ENCODE measurements at regions not wholly inside any gene's neighbourhood (a gene's known extent, or its start where the extent isn't known, plus 50 kb on each side); places are given as distances from the start of the nearest gene placed in this dataset.

DNA sequence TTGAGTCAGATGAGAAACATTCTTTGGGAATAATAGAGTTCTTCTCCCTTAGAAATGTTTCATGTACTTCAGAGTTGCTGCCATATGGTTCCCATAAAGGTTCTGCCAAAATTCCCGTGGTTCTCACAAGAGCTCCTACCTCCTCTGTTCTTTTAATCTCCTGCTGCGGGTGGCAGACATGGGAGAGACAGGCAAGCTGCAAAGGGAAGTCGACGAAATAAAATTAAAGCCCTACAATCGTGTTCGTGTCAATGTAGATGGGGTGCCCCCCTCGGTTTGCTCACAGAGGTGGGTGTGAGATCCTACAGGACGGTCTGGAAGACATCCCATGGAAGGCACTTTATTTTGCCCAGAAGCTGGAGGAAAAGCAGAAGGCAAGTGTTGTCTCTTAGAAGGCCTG, 276.0 kb downstream of the RWDD3 start:
- Histone ChIP-seq H3K36me3 (ENCODE audit: low read length) (no peaks in the 10 kb centered on the region), H3K9me3 (ENCODE audit: insufficient read depth, low read length) (no peaks in the 10 kb centered on the region), H3K27ac (ENCODE audit: low read depth, low read length) (no peak overlapping the region), H2AFZ (ENCODE audit: low read depth, low read length, severe bottlenecking) (no peak overlapping the region), H3F3A (ENCODE audit: insufficient read depth) (no peaks in the 10 kb centered on the region), H3K4me2 (ENCODE audit: low read depth, low read length, poor library complexity, severe bottlenecking) (no peak overlapping the region), H3K9me2 (replicated peaks; ENCODE audit: insufficient read depth, low read length) (no peaks in the 10 kb centered on the region), H3K27me3 (ENCODE audit: low read length) (no peaks in the 10 kb centered on the region), H4K20me1 (ENCODE audit: low read depth, low read length) (no peaks in the 10 kb centered on the region), H3K79me2 (ENCODE audit: insufficient read depth, low read length) (no peaks in the 10 kb centered on the region), H3K9ac (ENCODE audit: low read length) (no peak overlapping the region), H3K4me3 (ENCODE audit: insufficient read depth, low read length, poor library complexity, severe bottlenecking) (no peak overlapping the region)
- TF ChIP-seq EZH2phosphoT487 (conservative IDR thresholded peaks at IDR 0.05; ENCODE audit: low read length), result no peak
- TF ChIP-seq CTCF (IDR thresholded peaks at IDR 0.05; ENCODE audit: insufficient read depth, low read length, poor library complexity, severe bottlenecking), result no peak

DNA sequence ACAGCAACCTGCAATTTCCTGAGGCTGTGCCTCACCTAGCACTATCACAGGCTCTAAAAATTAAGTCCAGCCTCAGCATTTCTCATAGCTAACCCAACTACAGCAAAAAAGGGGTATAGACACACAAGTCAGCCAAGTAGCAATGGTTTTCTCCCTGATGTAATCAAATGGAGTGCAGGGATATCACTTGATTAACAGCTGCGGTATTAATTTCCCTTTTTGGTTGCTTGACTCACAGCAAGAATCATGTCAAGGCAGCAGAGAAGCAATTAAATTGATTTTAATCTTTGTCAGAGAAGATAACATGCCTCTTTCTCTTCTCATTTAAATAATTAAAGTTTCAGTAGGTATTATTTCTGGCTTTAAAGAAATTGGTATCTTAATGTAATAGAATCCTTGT, 278.9 kb downstream of the RWDD3 start:
- Histone ChIP-seq H3K9me3 (ENCODE audit: insufficient read depth, low read length) (no peaks in the 10 kb centered on the region), H3K27ac (ENCODE audit: low read depth, low read length) (no peak overlapping the region), H4K20me1 (ENCODE audit: low read depth, low read length) (no peaks in the 10 kb centered on the region), H3K79me2 (ENCODE audit: insufficient read depth, low read length) (no peaks in the 10 kb centered on the region), H3K4me3 (ENCODE audit: insufficient read depth, low read length, poor library complexity, severe bottlenecking) (no peak overlapping the region), H3K9me2 (replicated peaks; ENCODE audit: insufficient read depth, low read length) (no peaks in the 10 kb centered on the region), H3K27me3 (ENCODE audit: low read length) (no peaks in the 10 kb centered on the region), H3K9ac (ENCODE audit: low read length) (no peak overlapping the region), H2AFZ (ENCODE audit: low read depth, low read length, severe bottlenecking) (no peak overlapping the region), H3K36me3 (ENCODE audit: low read length) (no peaks in the 10 kb centered on the region), H3F3A (ENCODE audit: insufficient read depth) (no peaks in the 10 kb centered on the region), H3K4me2 (ENCODE audit: low read depth, low read length, poor library complexity, severe bottlenecking) (no peak overlapping the region)
- TF ChIP-seq EZH2phosphoT487 (conservative IDR thresholded peaks at IDR 0.05; ENCODE audit: low read length) (no peak), CTCF (IDR thresholded peaks at IDR 0.05; ENCODE audit: insufficient read depth, low read length, poor library complexity, severe bottlenecking) (no peak)

GRCh38 chr1:95517506-95517905, 283.5 kb downstream of the RWDD3 start:
- TF ChIP-seq CTCF (IDR thresholded peaks at IDR 0.05; ENCODE audit: insufficient read depth, low read length, poor library complexity, severe bottlenecking), result no peak
- TF ChIP-seq EZH2phosphoT487 (conservative IDR thresholded peaks at IDR 0.05; ENCODE audit: low read length), result no peak
- H4K20me1 ChIP-seq (ENCODE audit: low read depth, low read length), result no peaks in the 10 kb centered on the region
- no peak overlapping the region for H3K4me2 ChIP-seq (ENCODE audit: low read depth, low read length, poor library complexity, severe bottlenecking)
- no peaks in the 10 kb centered on the region for H3K27me3 ChIP-seq (ENCODE audit: low read length)
- no peaks in the 10 kb centered on the region for H3K9me3 ChIP-seq (ENCODE audit: insufficient read depth, low read length)
- H3K9ac ChIP-seq (ENCODE audit: low read length), result no peak overlapping the region
- H3K9me2 ChIP-seq (replicated peaks; ENCODE audit: insufficient read depth, low read length), result no peaks in the 10 kb centered on the region
- no peak overlapping the region for H3K4me3 ChIP-seq (ENCODE audit: insufficient read depth, low read length, poor library complexity, severe bottlenecking)
- no peaks in the 10 kb centered on the region for H3K36me3 ChIP-seq (ENCODE audit: low read length)
- no peak overlapping the region for H2AFZ ChIP-seq (ENCODE audit: low read depth, low read length, severe bottlenecking)
- no peak overlapping the region for H3K27ac ChIP-seq (ENCODE audit: low read depth, low read length)
- H3K79me2 ChIP-seq (ENCODE audit: insufficient read depth, low read length), result no peaks in the 10 kb centered on the region
- no peaks in the 10 kb centered on the region for H3F3A ChIP-seq (ENCODE audit: insufficient read depth)

DNA sequence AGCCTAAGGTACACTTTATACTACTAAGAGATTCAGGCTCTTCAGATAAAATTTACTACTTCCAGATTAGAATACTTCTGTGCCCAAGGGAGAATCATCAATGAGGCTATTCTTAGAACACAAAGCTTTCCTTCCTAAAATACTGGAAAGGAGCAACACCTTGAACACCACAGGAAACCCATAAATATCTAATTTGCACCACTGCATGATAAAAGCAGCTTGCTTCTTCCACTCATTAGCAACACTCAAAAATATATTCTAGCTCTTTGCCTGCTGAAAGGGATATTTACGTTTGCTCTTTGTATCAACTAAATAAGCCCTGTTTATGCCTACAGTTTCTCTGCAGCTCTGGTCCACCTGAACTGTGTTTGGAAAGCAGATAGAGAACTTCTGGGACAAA, 284.3 kb downstream of the RWDD3 start:
- no peaks in the 10 kb centered on the region for H3K9me3 ChIP-seq (ENCODE audit: insufficient read depth, low read length)
- no peaks in the 10 kb centered on the region for H3K27me3 ChIP-seq (ENCODE audit: low read length)
- no peaks in the 10 kb centered on the region for H3K36me3 ChIP-seq (ENCODE audit: low read length)
- TF ChIP-seq EZH2phosphoT487 (conservative IDR thresholded peaks at IDR 0.05; ENCODE audit: low read length), result no peak
- TF ChIP-seq CTCF (IDR thresholded peaks at IDR 0.05; ENCODE audit: insufficient read depth, low read length, poor library complexity, severe bottlenecking), result no peak
- no peaks in the 10 kb centered on the region for H3K9me2 ChIP-seq (replicated peaks; ENCODE audit: insufficient read depth, low read length)
- no peak overlapping the region for H3K27ac ChIP-seq (ENCODE audit: low read depth, low read length)
- H3F3A ChIP-seq (ENCODE audit: insufficient read depth), result no peaks in the 10 kb centered on the region
- no peak overlapping the region for H2AFZ ChIP-seq (ENCODE audit: low read depth, low read length, severe bottlenecking)
- no peaks in the 10 kb centered on the region for H4K20me1 ChIP-seq (ENCODE audit: low read depth, low read length)
- no peak overlapping the region for H3K9ac ChIP-seq (ENCODE audit: low read length)
- H3K4me2 ChIP-seq (ENCODE audit: low read depth, low read length, poor library complexity, severe bottlenecking), result no peak overlapping the region
- no peaks in the 10 kb centered on the region for H3K79me2 ChIP-seq (ENCODE audit: insufficient read depth, low read length)
- no peak overlapping the region for H3K4me3 ChIP-seq (ENCODE audit: insufficient read depth, low read length, poor library complexity, severe bottlenecking)
